ENCODE measurements at regions not wholly inside any gene's neighbourhood (a gene's known extent, or its start where the extent isn't known, plus 50 kb on each side); places are given as distances from the start of the nearest gene placed in this dataset.

- Histone ChIP-seq H3K27ac (ENCODE audit: low read depth) (no peak overlapping the region), H3K79me2 (replicated peaks; ENCODE audit: insufficient read depth) (no peaks in the 10 kb centered on the region), H3K4me3 (no peak overlapping the region), H4K20me1 (replicated peaks; ENCODE audit: insufficient read depth) (no peaks in the 10 kb centered on the region), H3K27me3 (ENCODE audit: insufficient read depth) (no peaks in the 10 kb centered on the region), H3F3A (replicated peaks; ENCODE audit: low read depth) (no peaks in the 10 kb centered on the region), H2AFZ (no peak overlapping the region), H3K4me1 (ENCODE audit: insufficient read depth) (peaks cover 12% of the 10 kb centered on the region), H3K9me2 (ENCODE audit: insufficient read depth) (no peaks in the 10 kb centered on the region; the same call in 1 of the 2 replicates), H3K4me2 (no peak overlapping the region), H3K36me3 (ENCODE audit: insufficient read depth) (no peaks in the 10 kb centered on the region)
- no peak overlapping the region for H3K27ac Mint-ChIP-seq
- no peak for TF ChIP-seq POLR2AphosphoS5 (IDR thresholded peaks at IDR 0.05; ENCODE audit: low read depth)
- TF ChIP-seq CTCF (conservative IDR thresholded peaks at IDR 0.05; ENCODE audit: low read depth in 2 of 2), result no peak
- TF ChIP-seq CREB1 (CRISPR knock-in tag; IDR thresholded peaks at IDR 0.05; ENCODE audit: low read depth), result no peak
- TF ChIP-seq NANOG (IDR thresholded peaks at IDR 0.05; ENCODE audit: borderline replicate concordance), result no peak
- TF ChIP-seq EZH2phosphoT487 (IDR thresholded peaks at IDR 0.05; ENCODE audit: unreplicated experiment), result no peak
- TF ChIP-seq STAT1 (IDR thresholded peaks at IDR 0.05; ENCODE audit: unreplicated experiment), result no peak
- TF ChIP-seq ZNF114 (CRISPR knock-in tag; IDR thresholded peaks at IDR 0.05), result no peak
- no peak for TF ChIP-seq ZNF462 (CRISPR knock-in tag; IDR thresholded peaks at IDR 0.05)
- no peak for TF ChIP-seq ZNF331 (CRISPR knock-in tag; IDR thresholded peaks at IDR 0.05; ENCODE audit: low read depth)
- TF ChIP-seq ETS1 (IDR thresholded peaks at IDR 0.05), result no peak
- TF ChIP-seq JUNB (IDR thresholded peaks at IDR 0.05; ENCODE audit: unreplicated experiment), result no peak
- no peak for TF ChIP-seq REST (IDR thresholded peaks at IDR 0.05; ENCODE audit: unreplicated experiment)
- no peak for TF ChIP-seq EZH2 (IDR thresholded peaks at IDR 0.05; ENCODE audit: low read depth, unreplicated experiment)
- no peak overlapping the region for H3K4me3 Mint-ChIP-seq
- ATAC-seq (no peak), DNase-seq (ENCODE audit: low spot score) (no peak)
- H3K9me3 Mint-ChIP-seq, result no peaks in the 10 kb centered on the region
- no peaks in the 10 kb centered on the region for H3K27me3 Mint-ChIP-seq (ENCODE audit: insufficient read depth, low read depth, poor library complexity)
- peaks cover 17% of the 10 kb centered on the region for H3K4me1 Mint-ChIP-seq
- H3K36me3 Mint-ChIP-seq (ENCODE audit: low read depth), result no peaks in the 10 kb centered on the region
These were observed 485.7 kb upstream of the JARID2 start for GRCh38 chr6:14759976-14760672.
